Hippocampal formation (tissue), 2 donors: ENCODE measurements at regions not wholly inside any gene's neighbourhood (a gene's known extent, or its start where the extent isn't known, plus 50 kb on each side); places are given as distances from the start of the nearest gene placed in this dataset.

ENCODE experiments used
- DNase-seq, 2 donors: peaks; one replicate each; lab custom pipeline; 2025; lab: John Stamatoyannopoulos, UW

DNA sequence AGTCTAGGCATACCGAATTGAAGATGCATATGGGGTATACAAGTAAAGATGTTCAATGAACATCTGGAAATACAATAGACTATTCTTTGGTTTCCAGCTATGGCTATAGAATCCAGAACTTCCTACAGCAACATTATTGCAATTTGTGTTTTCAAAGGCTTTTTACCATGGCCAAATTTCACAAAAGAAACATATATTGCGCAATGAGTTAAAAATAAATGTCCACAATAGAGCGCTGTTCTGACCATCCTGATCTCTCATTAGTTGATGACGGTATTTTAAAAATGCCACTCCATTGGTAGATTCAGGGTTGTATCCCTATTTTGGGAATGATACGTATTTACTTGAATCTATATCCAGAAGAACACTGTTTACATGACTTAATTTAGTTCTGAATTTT lies 139.2 kb downstream of the LINC00632 start:
- no peak for DNase-seq

DNA sequence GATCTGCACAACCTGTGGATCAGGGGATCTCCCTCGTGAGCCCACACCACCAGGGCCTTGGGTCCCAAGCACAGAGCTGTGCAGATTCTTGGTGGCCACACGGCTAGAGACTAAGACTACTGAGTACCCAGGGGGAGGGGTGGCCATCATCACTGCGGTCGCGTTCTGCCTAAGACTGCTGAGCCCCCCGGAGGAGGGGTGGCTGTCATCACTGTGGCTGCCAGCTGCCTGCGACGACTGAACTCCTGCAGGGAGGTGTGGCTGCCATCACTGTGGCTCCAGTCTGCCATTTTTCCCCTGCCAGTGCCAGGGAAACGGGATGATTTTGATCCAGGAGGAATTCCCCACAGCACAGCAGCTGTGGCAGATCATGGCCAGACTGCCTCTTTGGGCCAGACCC lies 141.7 kb upstream of the SPANXB1 start:
- DNase-seq = no peak

DNA sequence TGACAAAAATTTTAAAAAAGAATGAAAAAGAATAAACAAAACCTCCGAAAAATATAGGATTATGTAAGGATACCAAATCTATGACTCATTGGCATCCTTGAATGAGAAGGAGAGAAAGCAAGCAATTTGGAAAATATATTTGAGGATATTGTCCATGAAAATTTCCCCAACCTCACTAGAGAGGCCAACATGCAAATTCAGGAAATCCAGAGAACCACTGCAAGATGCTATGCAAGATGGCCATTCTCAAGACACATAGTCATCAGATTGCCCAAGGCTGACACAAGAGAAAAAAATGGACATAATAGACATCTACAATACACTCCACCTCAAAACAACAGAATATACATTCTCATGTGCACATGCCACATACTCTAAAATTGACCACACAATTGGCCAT lies 135.9 kb upstream of the SPANXB1 start:
- no peak for DNase-seq

DNA sequence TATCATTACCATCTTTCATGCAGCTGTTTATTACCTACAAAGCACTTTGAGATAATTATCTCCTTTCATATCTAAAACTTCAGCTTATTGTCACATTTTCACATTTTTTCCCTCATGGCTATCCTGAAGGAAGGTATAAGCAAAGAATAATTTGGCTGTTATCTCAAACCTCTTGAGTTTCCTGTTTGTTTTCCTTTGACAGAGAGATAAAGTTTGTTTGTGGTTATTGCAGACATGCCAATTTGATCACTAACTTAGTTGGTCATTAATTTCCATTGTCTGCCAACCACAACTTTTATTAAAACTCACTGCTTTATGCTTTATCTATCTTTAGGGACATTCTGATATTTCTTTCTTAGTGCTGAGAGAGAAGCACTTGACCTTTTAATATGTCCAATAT lies 89.8 kb upstream of the SPANXB1 start:
- no peak for DNase-seq

DNA sequence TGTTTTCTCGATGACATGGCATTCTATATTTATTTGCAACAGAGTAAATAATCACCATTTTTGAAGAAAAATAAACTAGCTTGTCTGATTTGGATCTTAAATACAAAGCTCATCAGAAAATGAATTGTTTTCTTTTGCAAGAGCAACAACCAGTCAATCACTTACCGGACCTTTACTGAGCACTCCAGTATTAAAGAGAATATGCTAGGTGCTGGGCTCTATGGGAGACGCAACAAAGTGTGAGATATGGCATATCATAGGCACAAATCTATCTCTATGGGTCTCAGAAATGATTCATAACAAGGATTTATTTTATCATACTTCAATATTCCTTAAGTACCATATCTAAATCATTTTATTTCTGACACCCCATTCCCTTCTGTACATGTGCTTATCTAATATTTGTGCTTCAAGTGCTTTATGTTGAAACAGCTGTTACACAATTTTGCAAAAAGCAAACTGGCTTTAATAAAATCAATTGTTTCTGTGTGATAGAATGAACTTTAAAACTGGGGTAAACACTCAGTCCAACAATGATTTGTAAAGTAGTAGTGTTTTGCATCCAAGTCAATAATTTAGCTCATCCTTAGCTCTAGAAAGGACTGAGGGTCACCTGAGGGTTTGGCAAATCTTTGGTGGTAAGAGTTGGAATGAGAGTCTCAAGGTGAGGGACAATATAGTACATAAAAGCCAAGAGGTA lies 88.4 kb upstream of the SPANXB1 start:
- no peak for DNase-seq

DNA sequence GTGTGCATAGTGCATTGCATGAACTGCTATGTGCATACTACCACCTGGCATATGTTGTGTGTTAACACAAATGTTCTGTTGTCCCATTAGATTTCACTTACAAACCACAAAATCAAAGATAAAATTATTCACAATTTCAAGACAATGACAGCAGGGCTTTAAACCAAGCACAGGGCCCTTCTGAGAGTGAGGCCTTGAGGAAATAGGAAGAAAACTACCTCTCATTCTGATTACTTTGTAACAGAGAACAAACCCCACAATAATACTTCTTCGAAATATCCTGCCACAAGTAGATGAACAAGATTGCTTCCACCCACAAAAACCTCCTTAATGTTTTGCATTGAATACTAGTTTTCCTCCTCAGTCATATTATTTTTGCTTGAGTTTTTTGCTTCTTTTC lies 85.5 kb upstream of the SPANXB1 start:
- DNase-seq = no peak

DNA sequence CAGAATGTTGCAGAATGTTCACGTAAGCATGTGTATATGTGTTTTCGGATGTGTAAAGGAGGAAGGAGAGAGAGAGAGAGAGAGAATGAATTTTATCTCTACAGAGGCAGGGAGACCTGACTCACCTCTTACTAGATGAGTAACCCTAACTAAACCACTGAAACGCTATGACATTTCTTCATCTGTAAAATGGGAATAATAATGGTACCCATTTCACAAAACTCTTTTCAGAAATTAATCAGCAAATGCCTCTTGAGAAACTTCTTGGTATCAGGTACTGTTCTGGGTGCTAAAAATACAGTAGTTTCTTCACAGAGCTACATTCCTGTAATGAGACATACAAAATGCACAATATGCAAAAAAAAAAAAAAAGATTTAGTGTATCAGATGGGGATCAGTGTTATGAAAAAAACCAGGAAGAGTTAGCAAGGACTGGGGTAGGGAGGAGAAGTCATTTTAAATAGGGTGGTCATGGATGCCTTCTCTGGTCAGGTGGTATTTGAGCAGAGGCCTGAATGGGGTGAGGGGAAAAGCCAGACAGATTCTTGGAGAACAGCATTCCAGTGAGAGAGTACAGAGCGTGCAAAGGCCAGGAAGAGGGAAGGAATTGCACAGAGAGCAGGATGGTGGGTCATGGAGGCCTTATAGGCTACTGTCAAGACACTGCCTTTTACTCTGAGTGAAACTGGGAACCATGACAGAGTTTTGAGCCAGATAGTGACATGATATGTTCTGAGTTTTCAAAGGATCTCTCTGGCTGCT lies 84.9 kb upstream of the SPANXB1 start:
- no peak for DNase-seq

DNA sequence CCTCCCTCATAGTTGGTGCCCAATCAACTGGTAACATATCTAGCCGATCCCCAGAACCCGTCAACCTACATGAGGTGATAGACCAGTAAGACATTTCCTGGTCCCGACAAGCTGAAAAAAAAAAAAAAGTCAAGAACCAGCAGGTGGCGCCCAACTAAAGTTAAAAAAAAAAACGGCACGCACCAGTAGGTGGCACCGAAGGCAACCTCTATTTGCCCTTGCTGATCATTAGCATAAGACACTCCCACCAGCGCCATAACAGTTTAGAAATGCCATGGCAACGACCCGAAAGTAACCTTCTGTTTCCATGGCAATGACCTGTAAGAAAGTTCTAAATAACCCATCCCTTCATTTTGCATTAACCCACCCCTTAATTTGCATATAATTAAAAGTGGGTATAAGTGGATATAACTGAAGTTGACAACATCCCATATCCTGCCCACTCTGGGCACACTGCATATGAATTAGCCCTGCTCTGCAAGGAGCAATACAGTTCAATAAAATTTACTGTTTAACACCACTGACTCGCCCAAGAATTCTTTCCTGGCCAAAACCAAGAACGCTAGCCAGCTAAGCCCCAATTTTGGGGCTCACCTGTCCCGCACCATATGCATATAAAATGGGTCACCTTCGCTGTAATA lies 83.9 kb upstream of the SPANXB1 start:
- peak; percentile 17 to 36 for DNase-seq

DNA sequence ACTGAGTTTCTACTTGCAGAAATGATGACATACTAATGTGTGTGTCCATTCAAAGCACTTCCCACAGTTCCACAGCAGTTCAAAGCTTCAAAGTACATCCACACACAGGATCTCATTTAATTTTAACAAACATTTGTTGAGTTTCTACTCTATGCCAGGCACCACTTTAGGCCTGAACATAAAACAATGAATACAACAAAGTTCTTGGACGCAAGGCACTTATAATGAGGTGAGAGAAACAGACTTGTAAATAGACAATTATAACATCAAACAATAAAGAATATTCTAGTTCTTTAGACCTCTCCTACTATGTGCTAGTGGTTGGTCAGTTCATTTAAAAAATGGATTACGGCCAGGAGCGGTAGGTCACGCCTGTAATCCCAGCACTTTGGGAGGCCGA lies 82.0 kb upstream of the SPANXB1 start:
- no peak for DNase-seq

DNA sequence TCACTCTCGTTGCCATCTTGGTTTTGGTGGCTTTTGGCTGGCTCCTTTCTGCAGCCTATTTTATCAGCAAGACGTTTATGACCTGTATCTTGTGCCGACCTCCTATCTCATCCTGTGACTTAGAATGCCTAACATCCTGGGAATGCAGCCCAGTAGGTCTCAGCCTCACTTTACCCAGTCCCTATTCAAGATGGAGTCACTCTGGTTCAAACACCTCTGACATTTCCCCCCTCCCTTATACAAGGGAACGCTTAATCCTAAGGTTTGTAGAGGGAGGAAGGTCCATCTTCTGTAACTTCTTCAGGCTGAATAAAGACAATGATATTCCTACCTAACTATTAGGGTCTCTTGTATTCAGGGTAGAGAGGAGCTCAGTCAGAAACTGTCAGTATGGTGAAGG lies 79.3 kb upstream of the SPANXB1 start:
- DNase-seq = no peak

DNA sequence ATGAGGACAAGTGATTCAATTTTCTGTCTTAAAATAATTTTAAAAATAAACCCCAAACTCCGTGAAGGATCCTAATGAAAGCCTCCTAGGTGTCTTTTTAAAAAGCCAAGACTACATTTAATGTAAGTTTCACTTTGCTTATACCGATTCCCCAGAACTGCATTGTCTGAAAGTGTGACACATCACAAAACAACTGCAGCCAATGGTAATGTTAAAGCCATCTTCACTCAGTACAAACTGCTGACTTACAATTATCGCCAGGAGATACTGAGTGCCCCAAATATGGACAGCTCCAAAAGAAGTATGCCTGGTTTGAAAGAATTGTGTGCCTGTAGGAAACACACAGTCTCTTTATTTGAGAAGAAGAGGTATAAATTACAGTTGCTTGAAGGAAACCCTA lies 73.7 kb upstream of the SPANXB1 start:
- no peak for DNase-seq

DNA sequence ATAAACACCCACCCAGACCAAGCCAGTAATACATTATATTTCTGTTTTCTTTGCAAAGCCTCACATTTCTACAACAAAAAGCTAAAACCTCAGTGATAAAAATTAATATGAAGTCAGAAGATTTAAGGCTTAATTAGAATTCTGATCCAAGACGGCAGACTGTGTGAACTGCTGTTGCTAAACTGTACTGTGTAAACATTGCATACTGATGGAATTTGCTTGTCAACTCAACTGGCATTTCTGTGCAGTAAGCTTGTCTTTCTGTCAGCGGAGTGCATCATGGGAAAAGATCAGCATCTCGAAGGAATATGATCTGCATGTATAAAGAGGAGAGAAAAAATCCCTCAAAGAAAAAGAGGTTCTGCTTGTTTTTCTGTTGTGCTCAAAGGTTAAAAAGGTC lies 69.4 kb upstream of the SPANXB1 start:
- no peak for DNase-seq

DNA sequence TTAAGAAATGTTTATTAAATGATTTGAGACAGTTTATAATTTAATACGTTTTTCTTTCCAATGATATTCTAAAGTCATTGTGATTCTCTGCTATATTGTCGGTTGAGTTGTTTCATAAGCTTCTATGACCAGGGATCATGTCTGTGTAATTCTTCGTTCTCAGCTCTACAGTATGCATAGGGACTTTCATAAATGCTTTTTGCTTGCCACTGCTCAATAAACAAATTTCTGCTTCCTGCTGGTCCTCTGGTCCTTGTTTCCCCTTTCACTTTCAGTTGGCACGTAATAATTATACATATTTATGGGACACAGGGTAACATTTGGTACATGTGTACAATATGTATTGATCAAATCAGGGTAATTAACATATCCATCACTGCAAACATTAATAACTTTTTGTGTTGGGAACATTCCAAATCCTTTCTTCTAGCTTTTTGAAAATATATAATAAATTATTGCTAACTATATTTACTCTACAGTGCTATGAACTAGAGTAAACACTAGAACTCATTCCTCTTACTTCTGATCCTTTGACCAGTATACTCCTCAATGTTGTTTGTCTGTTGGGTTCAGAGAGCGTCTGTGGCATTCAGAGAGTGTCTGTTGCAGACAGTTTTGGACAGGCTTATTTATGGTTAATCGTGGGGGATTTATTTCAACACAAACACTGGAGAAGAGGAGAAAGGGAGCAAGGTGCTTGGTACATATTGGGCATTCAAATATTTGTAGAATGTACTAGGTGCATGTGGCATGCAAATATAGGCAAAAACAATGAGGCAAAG lies 68.3 kb upstream of the SPANXB1 start:
- DNase-seq = no peak

DNA sequence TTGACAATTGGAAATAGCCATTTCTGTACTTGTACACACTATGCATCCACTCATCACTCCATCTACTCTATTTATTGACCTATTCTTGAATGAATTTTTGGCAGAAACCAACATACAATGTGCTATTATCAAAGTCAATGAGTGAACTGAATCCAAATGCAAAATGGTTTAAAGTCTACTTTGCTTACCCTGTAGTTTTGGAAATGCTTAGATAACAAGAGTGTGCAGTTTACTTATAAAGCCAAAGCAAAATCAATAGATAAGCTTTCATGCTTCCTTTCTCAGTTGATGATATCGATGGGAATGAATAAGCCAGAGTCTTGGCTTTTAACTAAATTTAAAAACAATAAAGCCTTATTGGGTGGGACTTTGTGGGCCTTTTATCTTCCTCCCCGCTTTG lies 58.9 kb upstream of the SPANXB1 start:
- DNase-seq = no peak

DNA sequence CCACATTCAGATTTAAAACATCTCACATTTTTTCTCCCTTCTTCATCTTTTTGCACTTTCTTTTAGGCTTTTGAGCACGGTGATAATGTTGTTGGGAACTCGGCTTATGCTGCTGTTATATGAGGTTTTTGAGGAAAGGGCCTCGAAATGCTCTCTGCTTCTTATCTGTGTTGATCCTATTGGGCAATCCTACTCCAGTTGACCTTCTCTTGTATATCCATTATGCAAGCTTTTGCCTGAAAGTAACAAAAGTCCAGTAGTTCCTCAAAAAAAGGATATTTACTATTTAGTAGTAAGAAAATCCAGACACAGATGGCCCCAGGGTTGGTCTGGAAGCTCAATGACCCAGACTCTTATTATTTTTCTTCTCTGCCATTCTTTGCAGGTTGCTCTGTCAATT lies 57.7 kb upstream of the SPANXB1 start:
- no peak for DNase-seq

DNA sequence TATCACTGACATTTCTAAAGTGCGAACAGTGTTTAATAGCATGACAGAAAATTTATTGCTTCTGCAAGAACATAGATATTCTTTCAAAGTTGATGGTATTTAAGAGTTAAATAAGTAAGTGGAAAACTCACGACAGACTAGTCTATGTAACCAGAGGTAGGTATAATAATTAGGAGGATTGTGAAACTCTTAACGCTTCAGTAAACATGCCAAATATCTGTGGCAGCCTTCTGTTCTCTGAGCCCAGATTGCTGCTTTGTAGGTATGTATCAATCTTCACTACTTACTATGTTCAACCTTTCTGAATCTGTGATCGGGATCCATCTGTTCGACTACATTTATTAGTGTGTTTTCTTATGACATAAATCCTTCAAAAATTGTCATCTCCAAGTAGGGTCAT lies 53.6 kb upstream of the SPANXB1 start:
- no peak for DNase-seq

DNA sequence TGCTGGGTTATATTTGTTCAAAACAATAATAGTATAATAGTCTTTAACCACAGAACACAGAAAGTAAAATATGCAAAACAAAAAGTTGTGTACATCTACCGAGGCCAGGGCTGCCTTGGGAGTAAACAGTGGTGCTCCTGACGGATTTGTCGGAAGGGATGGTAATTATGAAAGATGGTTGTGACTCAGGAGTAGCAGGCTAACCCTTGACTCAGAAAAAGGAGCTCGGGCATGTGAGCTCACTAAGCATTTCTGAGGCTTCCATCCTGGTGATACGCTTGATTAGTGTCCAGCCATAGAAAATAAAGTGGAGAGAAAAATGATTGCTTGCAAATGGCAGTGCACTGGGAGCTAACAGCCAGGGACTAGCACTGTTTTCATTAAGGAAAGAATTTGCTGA lies 53.2 kb upstream of the SPANXB1 start:
- no peak for DNase-seq
